ENCODE measurements at regions not wholly inside any gene's neighbourhood (a gene's known extent, or its start where the extent isn't known, plus 50 kb on each side); places are given as distances from the start of the nearest gene placed in this dataset.

DNA sequence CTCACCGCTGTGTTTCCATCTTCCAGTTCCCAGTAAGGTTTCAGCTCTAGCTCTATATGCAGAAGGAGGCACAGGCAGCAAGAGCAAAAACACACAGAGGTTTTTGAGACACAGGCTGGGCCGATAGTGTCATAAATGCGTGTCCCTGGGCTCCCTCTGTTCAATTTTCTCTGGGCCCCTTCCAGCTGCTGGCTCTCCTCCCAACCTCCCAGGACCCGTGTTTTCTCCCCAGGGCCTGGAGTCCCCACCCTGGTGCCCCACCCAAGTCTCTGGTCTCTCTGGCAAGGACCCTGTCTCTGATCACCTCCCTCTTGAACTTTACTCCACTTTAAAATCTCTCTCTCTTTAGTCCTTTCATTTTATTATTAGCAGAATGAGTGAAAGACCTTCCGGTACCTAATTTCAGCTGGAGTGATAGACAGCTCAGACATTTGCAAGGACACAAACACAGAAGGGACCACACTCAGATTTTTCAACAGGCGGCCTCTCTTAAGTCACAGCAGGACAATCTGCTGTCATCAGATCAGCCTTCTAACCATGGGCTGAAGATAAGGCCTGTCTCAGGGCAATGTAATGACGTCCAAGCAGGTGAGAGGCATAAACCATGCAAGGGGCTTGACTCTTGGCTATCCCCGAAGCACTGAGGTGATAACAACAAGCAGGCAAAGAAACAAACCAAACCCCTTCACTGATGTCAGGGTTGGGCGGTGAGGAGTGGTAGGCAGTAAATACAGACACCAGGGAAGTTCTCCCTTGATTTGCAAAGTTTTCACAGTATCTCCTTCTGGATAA lies 190.0 kb upstream of the IRS2 start:
- no peak for DNase-seq

DNA sequence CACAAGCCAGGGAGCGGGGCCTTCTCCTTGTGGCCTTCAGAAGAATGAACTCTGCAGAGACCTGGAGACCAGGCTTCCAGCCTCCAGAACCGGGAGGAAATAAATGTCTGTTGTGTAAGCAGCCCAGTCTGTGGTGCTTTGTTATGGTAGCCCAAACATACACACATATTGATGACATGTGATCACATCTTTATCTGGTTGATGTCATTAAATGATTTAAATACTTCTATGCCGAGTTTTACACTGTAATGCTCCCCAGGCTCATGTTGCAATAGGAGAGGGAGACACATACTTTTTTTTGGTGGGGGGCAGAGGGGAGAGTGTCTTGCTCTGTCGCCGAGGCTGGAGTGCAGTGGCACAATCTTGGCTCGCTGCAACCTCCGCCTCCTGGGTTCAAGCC lies 188.0 kb upstream of the IRS2 start:
- DNase-seq = no peak

DNA sequence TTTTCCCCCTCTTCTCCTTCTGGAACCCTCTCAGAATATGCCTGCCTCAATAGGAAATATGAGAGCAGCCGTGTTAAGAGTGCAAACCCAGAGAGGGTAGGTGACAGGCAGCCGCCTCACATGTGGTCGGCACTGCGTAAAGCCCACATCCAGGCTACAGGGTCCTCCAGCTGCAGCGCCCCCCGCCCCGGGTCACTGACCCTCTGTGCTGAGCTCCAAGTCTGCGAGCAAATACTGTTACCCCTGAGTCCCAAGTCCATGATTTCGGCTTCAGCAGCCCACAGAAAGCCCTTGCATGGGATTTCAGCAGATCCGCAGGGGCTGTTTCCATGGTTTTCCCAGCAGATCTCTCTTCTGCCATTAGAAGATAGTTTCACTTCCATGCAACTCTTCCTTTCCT lies 186.9 kb upstream of the IRS2 start:
- no peak for DNase-seq

GRCh38 chr13:109971456-109972090 lies 185.2 kb upstream of the IRS2 start:
- no peak for DNase-seq

DNA sequence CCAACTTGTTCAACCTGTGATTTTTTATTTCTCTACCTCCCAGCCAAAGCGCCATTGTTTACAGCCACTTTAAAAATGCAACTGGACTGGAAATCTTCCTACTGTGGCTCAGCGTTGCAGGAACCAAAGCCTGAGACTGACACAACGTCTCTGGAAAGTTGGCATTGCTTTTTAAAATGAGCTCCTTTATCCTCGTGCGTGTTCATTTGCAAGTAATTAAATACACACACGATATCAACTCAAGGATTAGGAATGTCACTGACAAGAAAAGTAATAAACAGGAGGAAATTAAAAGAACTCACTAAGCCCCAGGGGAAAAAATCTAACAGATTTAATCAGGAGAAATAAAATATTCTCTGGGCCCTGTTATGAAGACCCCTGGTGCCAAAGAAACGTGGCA lies 184.6 kb upstream of the IRS2 start:
- no peak for DNase-seq

- DNase-seq = no peak
These were observed 182.6 kb upstream of the IRS2 start for GRCh38 chr13:109968876-109969577.

DNA sequence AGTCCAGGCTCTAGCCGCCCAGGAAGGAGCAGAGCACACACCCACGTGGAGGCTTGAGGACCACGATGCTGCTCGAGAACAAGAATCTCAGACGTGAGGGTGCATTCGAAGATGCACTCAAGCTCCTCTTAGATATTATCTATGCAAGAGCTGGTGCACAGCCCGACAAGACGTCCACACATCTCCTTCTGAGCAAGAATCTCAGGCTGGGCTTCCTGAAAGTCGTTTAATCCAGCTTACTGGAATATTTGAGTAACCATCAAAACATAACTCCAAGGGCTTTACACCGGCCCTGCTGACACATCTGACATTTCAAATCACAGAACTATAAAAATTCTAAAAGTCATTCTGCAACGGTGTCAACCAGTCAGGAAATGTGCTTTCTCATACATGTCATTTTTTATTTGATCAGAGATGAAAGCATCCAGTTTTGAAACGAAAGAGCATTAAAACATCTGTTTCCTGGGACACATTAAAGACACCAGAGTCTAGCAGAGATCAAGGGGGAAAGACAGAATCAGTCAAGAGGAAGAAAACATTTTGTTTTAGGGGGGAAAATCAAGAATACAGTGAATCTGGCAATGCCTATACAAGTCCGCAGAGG lies 177.7 kb upstream of the IRS2 start:
- DNase-seq = no peak

GRCh38 chr13:109963384-109963783 lies 177.0 kb upstream of the IRS2 start:
- DNase-seq = no peak

- no peak for DNase-seq
These were observed 173.5 kb upstream of the IRS2 start for GRCh38 chr13:109959903-109960302.

- no peak for DNase-seq
These were observed 171.5 kb upstream of the IRS2 start for GRCh38 chr13:109957875-109958274.

DNA sequence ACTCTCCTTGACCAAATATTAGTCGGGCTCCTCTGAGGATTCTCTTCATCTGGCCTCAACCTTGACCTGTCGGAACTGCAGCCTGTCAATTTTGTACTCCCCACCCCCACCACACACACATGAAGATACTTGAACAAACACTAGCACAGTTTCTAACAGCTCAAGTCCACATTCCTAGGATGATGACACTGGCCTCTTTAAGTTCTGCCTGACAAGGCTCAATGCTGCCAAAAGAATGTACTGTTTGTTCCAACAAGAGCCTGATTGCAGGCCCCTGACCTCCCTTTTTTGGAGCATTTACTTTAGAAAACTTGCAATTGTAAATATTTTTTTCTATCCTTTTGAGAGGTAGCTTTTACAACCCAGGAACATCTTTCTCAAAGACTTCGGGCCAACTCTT lies 169.2 kb upstream of the IRS2 start:
- no peak for DNase-seq

- DNase-seq = no peak
These were observed 168.1 kb upstream of the IRS2 start for GRCh38 chr13:109954441-109954840.

GRCh38 chr13:109951491-109951890 lies 165.1 kb upstream of the IRS2 start:
- no peak for DNase-seq

DNA sequence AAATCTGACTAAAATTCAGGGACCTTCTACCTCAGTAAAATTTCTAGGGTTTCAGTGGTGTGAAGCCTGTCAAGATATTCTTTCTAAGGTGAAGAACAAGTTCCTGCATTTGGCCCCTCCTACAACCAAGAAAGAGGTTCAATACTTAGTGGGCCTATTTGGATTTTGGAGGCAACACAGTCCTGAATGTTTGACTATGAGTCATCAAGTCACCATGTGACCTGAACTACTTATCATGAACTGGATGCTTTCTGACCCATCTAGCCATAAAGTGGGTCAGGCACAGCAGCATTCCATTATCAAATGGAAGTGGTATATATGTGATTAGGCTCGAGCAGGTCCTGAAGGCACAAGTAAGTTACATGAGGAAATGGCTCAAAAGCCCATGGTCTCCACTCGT lies 163.0 kb upstream of the IRS2 start:
- no peak for DNase-seq

GRCh38 chr13:109947006-109947405 lies 160.6 kb upstream of the IRS2 start:
- no peak for DNase-seq

GRCh38 chr13:109945206-109945960 lies 159.0 kb upstream of the IRS2 start:
- DNase-seq = no peak

- DNase-seq = no peak
These were observed 155.6 kb upstream of the IRS2 start for GRCh38 chr13:109941951-109942350.

GRCh38 chr13:109941221-109941620 lies 154.8 kb upstream of the IRS2 start:
- no peak for DNase-seq

DNA sequence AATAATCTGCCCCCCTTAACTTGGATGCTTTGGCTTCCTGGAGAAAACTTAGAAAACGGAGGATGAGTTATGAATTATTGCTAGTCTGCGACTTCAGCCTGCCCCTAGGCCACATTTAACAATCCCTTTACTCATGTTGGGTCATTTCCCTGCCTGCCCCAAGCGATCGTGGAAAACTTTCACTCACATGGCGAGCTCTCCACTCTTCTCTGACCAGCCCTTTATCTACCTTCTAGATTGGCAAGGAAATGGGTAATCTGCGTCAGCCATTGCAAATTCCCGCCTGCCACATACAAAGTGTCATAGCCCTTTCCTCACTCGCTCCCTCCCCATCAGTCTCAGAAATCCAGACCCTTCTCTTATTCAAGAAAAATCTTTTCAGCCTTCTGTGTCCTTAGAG lies 154.3 kb upstream of the IRS2 start:
- DNase-seq = no peak

DNA sequence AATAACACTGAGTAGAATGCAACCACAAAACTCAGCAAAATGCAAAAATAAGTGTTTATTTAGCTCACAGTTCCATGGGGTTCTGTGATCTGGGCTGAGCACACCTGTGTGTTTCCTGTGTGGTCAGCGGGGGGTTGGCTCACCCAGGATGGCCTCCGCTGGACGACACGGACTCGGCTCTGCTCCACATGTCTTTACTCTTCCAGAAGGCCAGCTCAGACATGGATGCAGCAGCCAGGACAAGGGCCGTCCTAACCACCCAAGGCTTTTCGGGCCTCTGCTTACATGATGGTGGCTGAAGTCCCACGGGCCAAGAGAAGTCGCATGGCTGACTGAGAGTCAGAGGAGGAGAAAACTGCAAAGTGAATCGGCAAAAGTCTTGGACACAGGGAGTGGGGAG lies 153.5 kb upstream of the IRS2 start:
- no peak for DNase-seq

DNA sequence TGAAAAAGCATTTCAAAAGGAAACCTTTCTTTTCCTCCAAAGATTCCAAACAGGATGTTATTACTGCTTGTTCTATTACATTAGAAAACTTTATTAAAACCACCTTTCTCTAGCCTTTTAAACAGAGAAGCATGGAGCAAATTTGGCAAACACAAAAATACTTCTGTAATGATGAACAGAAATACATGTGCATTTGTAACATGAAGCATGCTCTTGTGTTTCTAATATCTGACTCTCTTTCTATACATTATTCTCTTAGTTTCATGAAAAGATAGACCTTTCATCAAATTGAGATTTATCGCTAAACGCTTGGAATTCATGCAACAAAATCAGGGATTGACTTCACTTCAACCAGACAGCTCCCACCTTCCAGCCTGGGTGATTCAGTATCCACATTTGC lies 152.8 kb upstream of the IRS2 start:
- DNase-seq = no peak

- no peak for DNase-seq
These were observed 152.0 kb upstream of the IRS2 start for GRCh38 chr13:109938255-109938936.

Measured in DMS79 (cell line).